Left colon (tissue), 2 donors: ENCODE measurements at regions not wholly inside any gene's neighbourhood (a gene's known extent, or its start where the extent isn't known, plus 50 kb on each side); places are given as distances from the start of the nearest gene placed in this dataset.
A peak's percentile ranks its signal among the peaks of the same experiment; 100 is the strongest.

Experiments used
- ATAC-seq: fragments of 200-7000 bp; cut with Tn5 transposase; one replicate; pipeline ENCODE4 v1.9.1; 2020; ENCODE audit warnings: mild to moderate bottlenecking, moderate library complexity
- DNase-seq, 2 donors: peaks; one replicate each; pipeline ENCODE4 v3.0.0-alpha.2; 2020
- intact Hi-C, 2 donors: fragments of 100-400 bp; cut with DNase I in 1 of 2; cut with micrococcal nuclease in 1 of 2; formaldehyde crosslinking; loops; one replicate each; pipeline versions ENCODE4 v1.11.2 to v1.14.0; 2022; cut with DNase I, micrococcal nuclease
- donor health status: DM: no; HTN: no; CAD: no.
- donor health status: DM: yes; HTN: yes; CAD: no.

DNA sequence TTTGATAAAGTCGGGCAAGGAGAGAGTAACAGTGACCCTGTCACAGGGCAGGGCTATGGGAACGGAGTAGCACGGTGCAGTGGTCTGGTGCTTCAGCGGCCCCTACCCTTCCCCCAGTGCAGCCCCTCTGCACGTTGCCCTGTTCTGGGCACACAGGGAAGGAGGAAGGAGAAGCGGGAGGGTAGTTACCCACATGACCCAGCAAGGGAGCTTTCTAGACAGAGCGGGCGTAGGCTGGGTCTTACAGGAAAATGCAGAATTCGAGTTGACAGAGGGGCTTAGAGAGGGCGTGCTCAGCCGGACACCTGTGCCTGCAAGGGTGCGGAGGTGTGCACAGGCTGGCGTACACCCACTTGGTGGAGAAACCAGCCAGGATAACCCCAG, 341.2 kb downstream of the NPHP4 start:
- intact Hi-C loops, result no loop called here
- ATAC-seq (no peak), DNase-seq (no peak)

DNA sequence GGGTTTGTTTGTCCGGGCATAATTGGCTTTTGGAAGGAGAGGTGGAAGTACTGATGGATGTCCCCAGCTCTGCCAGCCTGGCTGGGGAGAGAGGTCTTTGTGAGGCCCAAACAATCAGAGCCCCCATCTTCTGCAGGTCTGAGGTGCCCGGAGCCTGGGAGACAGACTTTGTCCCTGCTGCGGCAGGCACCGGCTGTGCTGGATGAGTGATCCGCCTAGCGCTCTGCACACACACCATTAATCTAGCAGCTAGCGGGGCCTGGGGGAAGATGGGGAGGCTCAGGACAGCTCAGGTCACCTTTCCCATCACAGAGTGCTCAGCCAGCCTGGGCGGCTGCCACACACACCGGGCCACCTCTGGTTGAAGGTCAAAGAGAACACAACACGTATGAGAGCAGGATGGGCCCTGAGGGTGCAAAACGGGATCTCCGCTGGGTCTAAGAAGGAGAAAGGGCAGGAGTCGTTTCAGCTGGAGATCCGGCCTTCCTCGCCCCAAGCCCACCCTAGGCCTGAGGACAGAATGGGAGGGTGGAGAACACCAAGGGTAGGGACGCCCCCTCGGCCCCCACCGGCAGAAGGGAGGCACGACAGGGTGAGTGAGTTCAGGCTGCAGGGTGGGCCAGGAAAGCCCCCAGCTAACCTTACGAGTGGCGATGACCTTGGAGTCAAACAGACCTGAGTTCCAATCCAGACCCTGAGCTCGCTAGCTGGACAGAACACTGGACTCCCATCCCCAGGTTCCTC, 341.8 kb downstream of the NPHP4 start:
- intact Hi-C loops, result no loop called here
- ATAC-seq (no peak), DNase-seq (no peak)

DNA sequence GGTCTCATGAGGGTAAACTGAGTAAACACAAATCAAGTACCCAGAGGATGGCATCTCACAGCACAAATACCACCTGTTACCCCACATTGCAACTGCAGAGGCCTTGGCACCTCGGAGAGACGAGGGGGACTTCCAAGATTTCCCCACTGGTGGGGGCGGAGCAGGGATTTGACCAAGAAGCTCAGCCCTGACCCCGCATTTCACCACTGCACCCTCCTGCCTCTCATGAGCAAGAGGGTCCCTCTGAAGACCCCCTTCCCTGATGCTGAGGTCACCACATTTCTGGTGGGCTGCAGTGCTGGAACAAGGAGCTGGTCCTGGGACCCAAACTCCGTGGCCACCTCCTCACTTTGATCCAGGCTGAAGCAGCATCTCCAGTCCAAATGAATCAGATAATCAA, 342.4 kb downstream of the NPHP4 start:
- intact Hi-C loops, result no loop called here
- DNase-seq (no peak), ATAC-seq (no peak)

DNA sequence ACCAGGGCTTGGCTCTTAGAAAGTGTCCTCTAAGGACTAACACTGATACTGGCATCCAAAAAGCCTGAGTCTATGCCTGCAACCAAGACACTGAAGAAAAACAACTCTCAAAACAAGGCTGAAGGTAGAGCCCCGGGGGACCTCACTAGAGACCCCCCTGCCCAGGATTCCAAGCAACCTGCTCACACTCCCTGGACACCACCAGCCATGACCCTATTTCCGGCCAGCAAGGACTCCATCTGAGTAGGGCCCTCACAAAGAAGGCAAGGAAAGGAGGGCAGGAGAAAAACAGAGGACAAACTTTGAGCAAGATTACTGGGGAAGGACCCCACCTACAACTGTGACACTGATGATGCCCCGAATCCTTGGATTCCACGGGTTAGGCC, 343.1 kb downstream of the NPHP4 start:
- intact Hi-C loops, result no loop called here
- DNase-seq (no peak), ATAC-seq (no peak)

DNA sequence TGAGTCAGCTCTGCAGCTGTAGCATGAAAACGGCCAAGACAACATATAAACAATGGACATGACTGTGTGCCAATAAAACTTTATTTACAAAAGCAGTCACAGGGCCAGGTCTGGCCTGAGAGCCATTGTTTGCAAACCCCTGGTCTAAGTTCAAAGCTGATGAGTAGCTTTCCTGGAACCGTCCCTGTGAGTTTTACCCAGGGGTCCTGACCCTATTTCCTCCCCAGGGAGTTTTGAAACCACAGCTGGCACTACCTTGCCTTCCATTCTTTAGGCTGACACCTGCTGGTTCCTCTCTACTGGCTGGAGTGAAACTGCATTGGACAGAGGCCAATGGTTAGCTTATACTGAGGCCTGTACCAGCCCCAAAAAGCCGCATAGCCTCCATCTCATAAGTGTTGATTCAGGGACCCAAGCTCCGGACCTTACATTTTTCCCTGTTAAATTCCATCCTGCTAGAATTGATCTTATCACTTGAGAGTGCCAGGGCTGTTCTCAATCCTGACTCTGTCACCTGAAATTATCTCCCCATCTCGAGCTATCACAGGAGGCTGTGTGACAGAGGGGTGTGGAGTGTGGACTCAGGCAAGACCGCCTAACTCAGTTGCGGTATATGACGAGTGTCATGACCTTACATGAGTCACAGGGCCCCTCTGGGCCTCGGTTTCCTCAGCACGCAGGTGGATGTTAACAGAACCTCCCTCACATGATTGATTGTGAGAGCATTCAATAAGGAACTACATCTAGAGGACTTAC, 343.6 kb downstream of the NPHP4 start:
- ATAC-seq, result no peak
- DNase-seq, result no peak
- intact Hi-C loops, result no loop called here

DNA sequence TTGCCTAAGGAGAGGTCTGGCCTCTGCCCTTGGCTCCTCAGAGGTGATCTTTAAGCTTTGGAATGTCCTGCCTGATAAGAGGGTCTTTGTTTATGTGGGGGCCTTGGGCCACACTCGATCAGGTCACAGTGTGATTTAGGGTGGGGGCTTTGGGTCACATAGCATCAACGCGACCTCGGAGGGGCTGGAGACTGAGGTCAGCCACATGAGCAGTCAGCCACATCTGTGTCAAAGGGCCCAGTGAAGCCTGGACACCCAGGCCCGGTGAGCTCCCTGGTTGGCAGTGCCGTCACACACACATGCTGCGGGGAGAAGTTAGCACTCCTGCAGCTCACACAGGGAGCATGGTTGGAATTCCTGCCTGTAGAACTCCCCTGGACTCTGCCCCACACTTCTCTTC, 345.0 kb downstream of the NPHP4 start:
- intact Hi-C loops, result no loop called here
- no peak for ATAC-seq
- DNase-seq, result no peak

DNA sequence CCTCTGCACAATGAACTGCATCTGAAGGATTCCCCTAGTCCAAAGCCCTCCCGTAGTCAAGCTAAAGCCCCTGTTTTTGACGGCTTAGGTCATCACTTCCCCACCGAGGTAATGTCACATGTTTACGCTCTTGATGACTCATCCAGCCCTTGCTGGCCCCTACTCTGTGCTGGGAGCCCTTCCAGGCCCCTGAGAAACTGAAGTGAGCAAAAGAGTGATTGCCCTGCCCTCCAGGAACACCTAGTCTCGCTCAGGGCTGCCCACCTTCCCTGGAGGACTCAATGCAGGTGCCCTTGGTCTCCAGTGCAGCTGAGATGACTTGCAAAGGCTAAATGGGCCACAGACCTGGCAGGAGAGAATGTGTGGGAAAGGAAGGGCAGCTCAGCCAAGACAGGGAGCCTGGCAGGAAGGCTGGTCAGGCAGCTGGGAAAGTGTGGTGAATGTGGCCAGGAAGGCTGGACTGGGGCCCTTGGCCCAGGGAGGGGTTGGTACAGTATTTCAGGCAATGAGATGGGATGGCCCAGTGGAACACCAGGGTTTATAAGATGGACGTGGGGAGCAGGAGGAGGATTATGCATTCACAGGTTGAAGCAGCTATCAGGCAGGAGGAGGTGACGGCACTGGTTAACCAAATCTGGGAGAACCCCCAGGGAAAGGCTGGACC, 345.6 kb downstream of the NPHP4 start:
- intact Hi-C loops, result no loop called here
- no peak for ATAC-seq
- no peak for DNase-seq

DNA sequence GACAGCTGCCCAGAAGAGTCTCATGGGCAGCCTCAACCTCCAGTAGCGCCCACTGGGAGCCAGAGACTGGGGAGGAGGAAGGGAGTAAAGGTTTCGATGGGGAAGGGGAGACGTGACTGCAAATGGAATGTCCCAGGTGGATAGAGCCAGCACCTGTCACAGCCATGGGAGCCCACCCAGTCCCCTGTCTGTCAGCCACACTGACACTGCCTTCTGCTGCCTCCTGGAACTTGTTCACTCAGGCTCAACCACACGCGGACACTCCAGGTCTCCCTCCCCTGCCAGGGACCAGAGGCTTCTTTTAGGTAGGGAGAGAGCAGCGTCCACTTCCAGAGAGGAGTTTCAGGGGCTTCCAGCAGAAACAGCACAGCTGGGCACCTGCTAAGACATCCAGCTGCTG, 346.3 kb downstream of the NPHP4 start:
- intact Hi-C loops, result no loop called here
- DNase-seq (no peak), ATAC-seq (no peak)

DNA sequence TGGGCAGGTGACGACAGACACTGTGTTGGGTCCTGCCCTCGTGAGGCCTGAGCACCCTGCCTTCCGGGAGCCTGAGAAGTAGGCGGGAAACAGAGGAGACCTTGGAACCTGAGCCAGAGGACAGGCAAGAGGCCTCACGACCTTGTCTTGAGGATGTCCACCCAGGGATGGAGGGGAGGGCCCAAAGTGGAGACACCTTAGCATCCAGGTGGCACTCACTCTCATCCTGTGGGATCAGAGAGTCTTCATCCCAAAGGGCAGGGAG, 347.2 kb downstream of the NPHP4 start:
- intact Hi-C loops, result no loop called here
- ATAC-seq, result no peak
- DNase-seq, result no peak

DNA sequence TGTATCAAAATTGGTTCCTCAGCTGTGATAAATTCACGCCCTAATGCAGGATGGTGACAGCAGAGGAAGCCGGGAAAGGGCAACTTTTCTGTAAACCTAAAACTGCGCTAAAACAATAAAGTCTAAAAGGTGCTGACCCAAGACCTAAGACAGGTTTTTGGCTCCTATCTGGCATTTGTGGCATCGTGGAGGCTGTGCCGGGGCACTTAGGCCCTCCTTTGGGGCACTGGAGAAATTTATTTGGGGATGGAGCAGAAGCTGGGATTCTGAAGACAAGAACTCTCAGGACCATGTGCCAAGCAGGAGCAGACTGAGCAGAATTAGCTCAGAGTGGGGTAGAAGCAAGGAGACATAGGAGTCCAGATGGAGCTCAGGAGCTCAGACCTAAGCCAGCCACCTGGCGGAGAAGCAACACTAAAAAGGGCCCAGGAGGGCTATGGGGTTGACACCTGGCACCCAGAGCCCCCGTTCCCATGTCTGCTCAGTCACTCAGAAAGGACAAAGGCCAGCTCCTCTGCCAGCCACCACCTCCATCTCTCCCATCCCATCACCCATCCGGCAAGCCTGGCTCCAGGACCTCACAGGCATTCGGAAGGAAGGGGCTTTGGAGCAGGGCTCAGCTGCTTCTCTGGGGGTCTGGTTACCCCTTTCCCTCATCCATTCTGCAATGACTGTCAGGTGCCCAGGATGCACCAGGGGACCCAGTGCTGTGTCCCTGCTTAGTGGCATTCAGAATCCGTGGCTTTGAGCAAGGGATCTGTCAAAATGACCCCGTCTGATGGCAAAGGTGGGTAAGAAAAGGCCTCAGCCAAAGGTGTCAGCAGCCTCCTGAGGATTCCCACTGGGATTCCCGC, 347.7 kb downstream of the NPHP4 start:
- intact Hi-C loops, result no loop called here
- DNase-seq (no peak), ATAC-seq (no peak)

DNA sequence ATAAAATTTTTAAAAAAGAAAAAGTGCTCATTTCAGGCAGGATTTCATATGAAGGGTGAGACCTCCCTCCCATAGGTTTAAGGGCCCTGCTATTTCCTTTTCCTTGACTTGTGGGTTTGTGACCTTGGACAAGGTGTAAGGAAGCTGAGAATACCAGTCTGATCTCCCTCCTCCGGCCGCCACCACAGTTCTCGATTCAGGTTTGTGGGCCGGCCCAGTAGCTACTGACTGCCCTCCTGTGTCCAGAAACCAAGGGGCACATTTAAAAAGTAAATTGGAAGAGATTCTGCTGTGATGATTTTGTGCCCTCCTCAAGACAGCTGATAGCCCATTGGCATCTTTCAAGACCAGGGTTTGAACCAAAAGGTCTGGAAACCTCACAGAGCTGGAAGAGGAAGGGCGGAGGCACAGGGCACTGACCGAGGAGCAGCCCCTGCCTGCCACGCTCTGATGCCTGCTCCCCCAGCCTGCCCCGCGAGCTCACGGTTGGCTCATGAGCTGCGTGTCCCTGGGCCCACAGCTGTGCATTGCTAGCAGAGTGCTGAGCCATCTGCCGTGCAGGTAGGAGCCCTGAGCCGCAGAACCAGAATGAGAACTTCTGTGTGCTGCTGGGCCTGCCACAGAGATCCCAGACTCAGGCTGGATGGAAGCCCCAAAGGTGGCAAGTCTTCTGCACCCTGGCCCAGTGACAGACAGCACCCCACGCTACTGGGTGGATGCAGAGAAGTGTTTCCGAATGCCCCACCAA, 348.7 kb downstream of the NPHP4 start:
- DNase-seq (no peak), ATAC-seq (no peak)
- intact Hi-C loops, result no loop called here

DNA sequence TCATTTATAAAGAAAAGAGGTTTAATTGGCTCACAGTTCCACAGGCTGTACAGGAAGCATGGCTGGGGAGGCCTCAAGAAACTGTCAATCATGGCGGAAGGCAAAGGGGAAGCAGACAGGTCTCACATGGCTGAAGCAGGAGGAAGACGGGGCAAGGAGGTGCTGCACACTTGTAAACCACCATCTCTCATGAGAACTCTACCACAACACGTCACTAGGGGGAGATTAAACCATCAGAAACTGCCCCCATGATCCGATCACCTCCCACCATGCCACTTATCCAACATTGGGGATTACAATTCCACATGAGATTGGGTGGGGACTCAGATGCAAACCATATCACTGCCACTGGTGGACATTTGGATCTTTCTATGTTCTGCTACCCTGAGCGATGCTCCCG, 351.4 kb downstream of the NPHP4 start:
- DNase-seq, result no peak
- ATAC-seq, result no peak
- intact Hi-C loops, result no loop called here

DNA sequence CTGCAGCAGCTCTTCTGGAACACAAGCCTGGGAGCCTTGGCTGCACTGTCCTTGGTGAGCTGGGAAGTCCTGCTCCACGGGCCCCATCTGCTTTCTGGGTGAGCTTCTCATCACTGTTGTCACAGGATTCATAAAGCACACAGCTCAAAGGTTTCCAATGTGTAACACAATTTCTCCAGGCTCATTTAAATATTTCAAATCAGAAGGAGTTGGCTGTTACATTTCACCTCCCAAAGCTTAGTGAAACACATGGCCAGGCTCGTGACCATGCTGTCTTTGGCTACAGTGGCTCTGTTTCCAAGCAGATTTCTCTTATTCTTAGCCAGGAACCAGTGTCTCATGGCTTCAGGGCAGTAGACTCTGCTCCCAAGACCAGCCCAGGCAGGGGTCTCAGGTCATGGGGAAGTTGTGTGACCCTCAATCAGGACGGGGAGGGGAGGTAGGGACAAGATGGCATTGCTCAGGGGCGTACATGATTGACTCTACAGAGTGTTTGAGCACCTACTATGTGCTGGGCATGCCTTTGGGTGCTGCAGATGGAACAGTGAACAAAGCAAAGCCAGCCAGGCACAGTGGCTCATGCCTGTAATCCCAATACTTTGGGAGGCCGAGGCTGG, 353.0 kb downstream of the NPHP4 start:
- DNase-seq, result no peak
- intact Hi-C loops, result no loop called here
- no peak for ATAC-seq

DNA sequence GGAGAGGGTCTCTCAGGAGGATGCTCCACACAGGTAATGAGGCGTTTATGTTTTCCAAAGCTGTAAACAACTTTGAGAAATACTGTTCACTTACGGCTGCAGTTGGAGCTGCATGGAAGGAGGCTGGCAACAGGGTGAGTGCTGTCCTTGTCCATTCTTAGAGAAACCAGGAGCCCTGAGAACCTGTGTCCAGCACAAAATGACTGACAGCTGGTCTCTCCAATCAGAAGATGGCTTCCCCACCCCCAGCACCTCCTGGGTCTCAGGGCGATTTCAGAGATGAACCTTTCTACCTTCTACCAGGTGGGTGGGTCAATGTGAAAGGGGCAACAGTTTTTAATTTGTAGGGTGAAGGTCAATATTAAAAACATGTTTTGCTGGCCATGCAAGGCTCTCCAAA, 353.6 kb downstream of the NPHP4 start:
- intact Hi-C loops, result no loop called here
- no peak for DNase-seq
- no peak for ATAC-seq

DNA sequence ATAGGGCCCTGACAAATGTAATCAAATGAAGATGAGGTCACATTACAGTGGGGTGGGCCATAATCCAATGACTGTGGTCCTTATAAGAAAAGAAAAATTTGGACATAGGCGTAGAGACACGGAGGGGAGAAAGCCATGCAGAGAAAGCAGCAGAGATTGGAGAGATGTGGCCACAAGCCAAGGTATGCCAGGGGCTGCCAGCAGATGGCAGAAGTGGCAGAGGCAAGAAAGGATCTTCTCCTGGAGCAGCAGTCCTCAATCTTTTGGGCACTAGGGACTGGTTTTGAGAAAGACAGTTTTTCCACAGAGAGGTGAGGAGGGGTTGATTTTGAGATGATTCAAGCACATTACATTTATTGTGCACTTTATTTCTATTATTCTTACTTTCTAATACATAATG, 355.1 kb downstream of the NPHP4 start:
- DNase-seq, result peak in 1 of 2 donors; percentile 42
- intact Hi-C loops, result no loop called here
- peak; percentile 50 for ATAC-seq

DNA sequence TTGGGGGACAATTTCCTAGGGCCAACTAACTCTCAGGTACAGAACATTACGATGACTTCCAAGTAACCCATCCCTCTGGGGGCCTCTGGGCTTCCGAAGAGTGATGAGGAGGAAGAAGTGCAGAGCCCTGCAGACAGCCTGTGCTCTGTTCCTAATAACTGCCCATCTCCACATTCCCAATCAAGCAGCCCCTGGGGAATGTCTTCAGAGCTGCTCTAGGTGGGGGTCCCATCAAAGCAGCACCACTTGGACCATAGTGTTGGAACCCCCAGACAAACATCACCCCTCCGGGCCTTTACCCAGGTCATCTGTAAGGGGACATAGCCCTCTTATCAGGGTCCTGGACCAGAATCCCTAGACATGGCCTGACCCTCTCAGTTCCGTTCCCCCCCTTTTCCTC, 357.3 kb downstream of the NPHP4 start:
- DNase-seq, result no peak
- intact Hi-C loops, result no loop called here
- ATAC-seq, result no peak

DNA sequence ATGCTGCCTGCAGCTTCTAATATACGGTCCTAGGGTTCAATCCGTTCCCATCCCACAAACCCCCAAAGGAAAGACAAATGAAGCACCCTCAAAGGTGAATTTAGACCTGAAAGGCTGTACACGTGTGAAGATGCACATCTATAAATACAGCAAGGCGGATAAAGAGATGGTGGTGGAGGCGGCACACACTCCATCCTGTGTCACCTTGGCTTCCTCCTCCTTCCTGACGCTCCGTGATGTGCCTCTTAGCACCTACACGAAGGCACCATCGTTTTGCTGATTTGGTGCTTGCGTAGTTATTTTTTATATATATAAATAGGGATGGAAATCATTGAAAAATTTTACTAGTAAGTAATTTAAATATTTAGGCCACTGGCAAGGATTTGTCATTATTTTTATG, 359.4 kb downstream of the NPHP4 start:
- intact Hi-C loops, result no loop called here
- no peak for ATAC-seq
- DNase-seq, result no peak

DNA sequence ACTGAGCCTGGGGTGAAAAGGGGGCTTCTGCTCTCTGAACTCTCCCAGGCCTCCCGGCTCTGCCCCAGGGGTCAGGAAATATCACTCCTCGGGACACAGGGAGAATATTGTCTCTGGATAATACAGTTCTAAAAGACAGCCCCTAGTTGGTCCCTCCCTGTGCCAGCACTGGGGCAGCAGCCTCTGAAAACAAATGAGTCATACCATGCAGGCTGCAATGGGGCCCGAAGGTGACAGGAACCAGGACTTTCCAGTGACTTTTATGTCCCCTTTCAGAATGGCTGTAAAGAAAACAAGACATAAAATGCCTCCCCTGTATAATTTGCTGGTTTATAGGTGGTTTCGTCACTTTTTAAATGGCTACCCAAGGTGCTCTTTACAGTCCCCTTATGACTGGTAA, 360.0 kb downstream of the NPHP4 start:
- intact Hi-C loops, result no loop called here
- ATAC-seq (peak; percentile 86), DNase-seq (peak; percentile 10 to 35)

DNA sequence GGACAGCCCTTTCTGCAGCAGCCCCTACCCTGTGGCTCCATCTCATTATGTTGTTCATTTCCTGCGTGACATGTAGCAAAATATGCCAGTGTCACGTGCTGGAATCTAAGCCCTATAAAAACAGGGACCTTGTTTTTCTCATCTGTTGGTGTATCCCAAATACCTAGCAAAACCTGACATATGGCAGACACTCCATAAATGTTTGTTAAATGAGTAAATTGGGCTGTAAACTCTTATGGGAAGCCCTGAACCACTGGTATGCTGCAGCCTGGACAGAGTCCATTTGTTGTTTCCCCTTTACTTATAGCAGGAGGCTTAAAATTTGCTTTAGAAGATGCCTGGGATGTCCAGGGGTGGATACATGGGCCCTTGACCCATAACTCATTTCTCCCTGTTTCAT, 363.8 kb downstream of the NPHP4 start:
- intact Hi-C loops, result no loop called here
- no peak for DNase-seq

More for the DNA sequence above, 363.8 kb downstream of the NPHP4 start:
- peak; percentile 71 for ATAC-seq
